HFF-Myc (cell line): ENCODE measurements at regions not wholly inside any gene's neighbourhood (a gene's known extent, or its start where the extent isn't known, plus 50 kb on each side); places are given as distances from the start of the nearest gene placed in this dataset.

ENCODE experiments used
- DNase-seq: peaks from one replicate; pipeline ENCODE4 v3.0.0-alpha.2; 2011; ENCODE audit warnings: low read depth; ENCODE audit errors: extremely low read depth
- H3K4me3 ChIP-seq: replicated peaks from 2 replicates; pipeline ENCODE4 v1.5.1; 2011; ENCODE audit warnings: low read depth, mild to moderate bottlenecking, control low read depth, low read length
- CTCF ChIP-seq: IDR thresholded peaks from 2 replicates; pipeline ENCODE4 v1.5.1; 2012; ENCODE audit warnings: mild to moderate bottlenecking, low read depth, low read length, control low read depth; ENCODE audit errors: missing control alignments

GRCh38 chr3:118187221-118187620 is 847.4 kb downstream of the IGSF11 start:
- H3K4me3 ChIP-seq: no peak overlapping the region
- no peak for TF ChIP-seq CTCF
- DNase-seq: no peak

- no peak for TF ChIP-seq CTCF
These were observed 838.5 kb downstream of the IGSF11 start for GRCh38 chr3:118196183-118196582.

GRCh38 chr3:118199044-118199443 is 835.6 kb downstream of the IGSF11 start:
- DNase-seq: no peak
- TF ChIP-seq CTCF: no peak
- no peak overlapping the region for H3K4me3 ChIP-seq

More at GRCh38 chr3:118196183-118196582, 838.5 kb downstream of the IGSF11 start:
- DNase-seq: no peak
- H3K4me3 ChIP-seq: no peak overlapping the region

GRCh38 chr3:118204052-118204656 is 830.5 kb downstream of the IGSF11 start:
- DNase-seq: no peak
- H3K4me3 ChIP-seq: no peak overlapping the region
- no peak for TF ChIP-seq CTCF

GRCh38 chr3:118207271-118207670 is 827.4 kb downstream of the IGSF11 start:
- DNase-seq: no peak
- no peak for TF ChIP-seq CTCF
- no peak overlapping the region for H3K4me3 ChIP-seq

GRCh38 chr3:118208642-118209041 is 826.0 kb downstream of the IGSF11 start:
- H3K4me3 ChIP-seq: no peak overlapping the region
- no peak for TF ChIP-seq CTCF
- DNase-seq: no peak

GRCh38 chr3:118213892-118214291 is 820.8 kb downstream of the IGSF11 start:
- TF ChIP-seq CTCF: no peak
- no peak overlapping the region for H3K4me3 ChIP-seq
- DNase-seq: no peak
